ENCODE measurements at regions not wholly inside any gene's neighbourhood (a gene's known extent, or its start where the extent isn't known, plus 50 kb on each side); places are given as distances from the start of the nearest gene placed in this dataset.

DNA sequence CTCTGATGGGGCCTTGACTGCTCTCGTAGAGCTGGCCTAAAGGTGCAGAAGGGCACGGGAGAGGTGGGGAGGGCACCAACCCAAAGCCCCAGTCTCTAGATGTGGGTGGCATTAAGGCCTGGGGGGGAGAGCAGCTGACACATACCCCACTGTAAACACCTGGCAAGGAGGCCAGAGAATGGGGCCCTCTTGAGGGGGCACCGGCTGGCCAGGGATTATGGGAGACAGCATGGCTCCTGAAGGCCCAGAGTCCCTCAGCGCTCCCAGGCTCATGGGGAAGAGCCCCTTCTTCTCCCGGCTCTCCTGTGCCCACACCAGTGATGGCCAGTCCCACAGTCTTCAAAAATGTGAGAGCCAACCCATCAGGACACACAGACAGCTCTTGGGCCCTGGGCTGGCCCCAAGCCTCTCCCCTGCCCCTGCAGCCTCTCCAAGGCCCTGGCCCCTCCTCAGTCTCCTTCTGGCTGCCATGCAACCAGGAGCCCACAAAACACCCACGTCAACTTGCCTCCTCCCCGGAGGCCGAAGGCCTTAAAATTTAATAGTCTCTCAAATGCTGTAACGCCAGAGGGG is 58.2 kb upstream of the FOXP4 start:
- TF ChIP-seq, protein P1, sequence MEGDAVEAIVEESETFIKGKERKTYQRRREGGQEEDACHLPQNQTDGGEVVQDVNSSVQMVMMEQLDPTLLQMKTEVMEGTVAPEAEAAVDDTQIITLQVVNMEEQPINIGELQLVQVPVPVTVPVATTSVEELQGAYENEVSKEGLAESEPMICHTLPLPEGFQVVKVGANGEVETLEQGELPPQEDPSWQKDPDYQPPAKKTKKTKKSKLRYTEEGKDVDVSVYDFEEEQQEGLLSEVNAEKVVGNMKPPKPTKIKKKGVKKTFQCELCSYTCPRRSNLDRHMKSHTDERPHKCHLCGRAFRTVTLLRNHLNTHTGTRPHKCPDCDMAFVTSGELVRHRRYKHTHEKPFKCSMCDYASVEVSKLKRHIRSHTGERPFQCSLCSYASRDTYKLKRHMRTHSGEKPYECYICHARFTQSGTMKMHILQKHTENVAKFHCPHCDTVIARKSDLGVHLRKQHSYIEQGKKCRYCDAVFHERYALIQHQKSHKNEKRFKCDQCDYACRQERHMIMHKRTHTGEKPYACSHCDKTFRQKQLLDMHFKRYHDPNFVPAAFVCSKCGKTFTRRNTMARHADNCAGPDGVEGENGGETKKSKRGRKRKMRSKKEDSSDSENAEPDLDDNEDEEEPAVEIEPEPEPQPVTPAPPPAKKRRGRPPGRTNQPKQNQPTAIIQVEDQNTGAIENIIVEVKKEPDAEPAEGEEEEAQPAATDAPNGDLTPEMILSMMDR (IDR thresholded peaks at IDR 0.05; ENCODE audit: low read depth, low read length, missing control alignments), result no peak
- in situ Hi-C loops (cut with HindIII; ENCODE audit: low sequenced_read_pairs), result loop anchor here (5.0 kb wide), 1 partner anchor 39 kb away; no protein-coding TSS in a partner anchor
- no peak overlapping the region for H3K4me3 ChIP-seq (ENCODE audit: low read depth, low read length)
- DNase-seq (ENCODE audit: low read depth), result no peak

DNA sequence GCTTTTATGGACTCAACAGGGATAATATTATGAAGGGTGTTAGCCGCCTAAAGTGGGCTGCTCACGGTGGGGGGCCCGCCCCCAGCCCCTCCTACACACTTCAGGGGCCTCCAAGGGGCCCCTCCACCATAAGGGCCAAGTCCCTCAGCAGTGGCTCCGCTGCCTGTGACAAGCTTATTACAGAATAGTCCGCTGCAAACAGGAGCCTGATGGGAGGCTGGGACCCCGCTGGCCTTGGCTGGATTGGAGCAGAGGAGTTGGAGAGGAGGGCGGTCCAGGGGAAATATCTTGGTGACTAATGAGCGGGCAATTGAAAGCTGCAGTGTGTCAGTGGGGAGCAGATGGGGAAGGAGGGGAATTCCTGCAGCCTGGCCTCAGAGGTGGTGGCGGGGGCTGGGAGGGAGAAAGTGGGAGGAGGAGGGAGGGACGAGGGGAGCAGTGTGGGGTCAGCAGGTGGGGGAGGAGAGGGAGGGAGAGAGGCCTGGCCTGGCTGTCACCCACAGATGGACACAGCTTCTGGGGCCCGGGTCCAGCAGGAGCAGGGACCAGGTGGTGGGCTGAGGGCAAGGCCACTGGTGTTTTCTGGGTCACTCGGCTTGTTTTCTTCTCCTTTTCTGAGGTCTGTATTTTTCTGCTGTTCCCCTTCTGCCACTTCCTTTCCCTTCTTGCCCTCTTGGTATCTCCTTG is 57.6 kb upstream of the FOXP4 start:
- in situ Hi-C loops (cut with HindIII; ENCODE audit: low sequenced_read_pairs), result loop anchor here (5.0 kb wide), 1 partner anchor 39 kb away; no protein-coding TSS in a partner anchor
- TF ChIP-seq, protein P1 (IDR thresholded peaks at IDR 0.05; ENCODE audit: low read depth, low read length, missing control alignments), result no peak
- peak; percentile 75 for DNase-seq (ENCODE audit: low read depth)
- no peak overlapping the region for H3K4me3 ChIP-seq (ENCODE audit: low read depth, low read length)

DNA sequence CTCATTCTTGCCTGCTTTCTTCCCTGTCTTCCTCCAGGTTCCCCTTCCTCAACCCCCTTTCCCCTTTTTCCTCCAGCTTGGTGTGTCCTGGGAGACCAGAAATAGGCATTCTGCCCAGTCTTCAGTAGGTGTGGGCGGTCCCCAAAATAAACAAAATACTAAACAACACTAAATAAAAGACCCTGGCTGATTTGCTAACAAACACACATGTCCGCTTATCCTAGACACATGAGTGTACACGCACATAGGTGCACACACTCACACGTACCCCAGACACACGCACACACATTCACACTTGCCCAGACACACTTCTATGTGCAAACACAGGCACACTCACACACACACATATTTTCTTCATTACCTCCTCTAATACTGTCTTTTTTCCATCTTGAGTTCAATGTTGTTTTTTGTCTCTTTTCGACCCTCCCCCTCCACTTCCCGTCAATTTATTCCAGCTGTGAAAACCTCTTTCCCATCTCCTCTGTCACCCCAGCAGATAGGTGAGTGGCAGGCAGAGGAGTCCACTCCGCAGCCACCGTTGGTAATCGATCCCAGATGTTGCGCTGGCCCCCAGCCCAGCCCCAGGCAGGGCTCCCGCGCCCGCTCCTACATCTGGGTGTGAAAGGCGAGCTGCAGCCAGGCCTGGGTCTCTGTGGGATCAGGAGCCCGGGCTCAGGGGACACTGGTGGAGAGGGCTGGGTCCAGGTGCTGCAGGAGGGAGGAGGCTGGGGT is 56.9 kb upstream of the FOXP4 start:
- DNase-seq (ENCODE audit: low read depth), result no peak
- in situ Hi-C loops (cut with HindIII; ENCODE audit: low sequenced_read_pairs), result loop anchor here (5.0 kb wide), 1 partner anchor 38 kb away; no protein-coding TSS in a partner anchor
- H3K4me3 ChIP-seq (ENCODE audit: low read depth, low read length), result no peak overlapping the region
- TF ChIP-seq, protein P1 (IDR thresholded peaks at IDR 0.05; ENCODE audit: low read depth, low read length, missing control alignments), result no peak

DNA sequence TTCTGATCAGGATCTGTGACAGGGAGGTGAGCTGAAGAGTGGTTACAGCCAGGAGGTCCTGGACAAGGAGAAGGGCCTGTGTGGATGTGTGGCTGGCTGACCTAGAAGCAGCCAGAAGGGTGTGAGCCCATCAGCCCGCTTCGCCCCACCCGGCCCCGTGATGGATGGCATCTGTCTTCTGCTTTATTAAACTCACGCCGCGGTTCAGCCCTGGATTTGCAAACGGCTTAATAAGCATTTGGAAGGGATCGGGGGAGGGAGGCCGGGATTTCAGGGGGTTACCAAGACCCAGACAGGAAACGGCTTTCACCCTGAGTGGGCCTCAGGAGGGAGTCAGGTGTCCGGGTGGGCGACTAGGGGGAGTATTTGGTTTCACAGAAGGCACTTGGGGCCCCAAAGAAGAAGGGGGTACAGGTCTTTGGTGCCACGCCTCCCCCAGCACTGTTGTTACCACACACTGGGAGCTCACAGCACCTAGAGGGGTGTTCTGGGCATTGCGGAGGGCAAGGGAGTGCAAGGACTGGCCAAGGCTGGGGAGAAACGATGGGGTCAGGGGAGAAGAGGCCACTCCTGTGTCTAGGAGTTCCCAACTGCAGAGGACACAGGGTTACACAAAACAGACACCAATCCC is 53.8 kb upstream of the FOXP4 start:
- TF ChIP-seq, protein P1 (IDR thresholded peaks at IDR 0.05; ENCODE audit: low read depth, low read length, missing control alignments), result no peak
- no peak for DNase-seq (ENCODE audit: low read depth)
- H3K4me3 ChIP-seq (ENCODE audit: low read depth, low read length), result no peak overlapping the region
- in situ Hi-C loops (cut with HindIII; ENCODE audit: low sequenced_read_pairs), result no loop called here

DNA sequence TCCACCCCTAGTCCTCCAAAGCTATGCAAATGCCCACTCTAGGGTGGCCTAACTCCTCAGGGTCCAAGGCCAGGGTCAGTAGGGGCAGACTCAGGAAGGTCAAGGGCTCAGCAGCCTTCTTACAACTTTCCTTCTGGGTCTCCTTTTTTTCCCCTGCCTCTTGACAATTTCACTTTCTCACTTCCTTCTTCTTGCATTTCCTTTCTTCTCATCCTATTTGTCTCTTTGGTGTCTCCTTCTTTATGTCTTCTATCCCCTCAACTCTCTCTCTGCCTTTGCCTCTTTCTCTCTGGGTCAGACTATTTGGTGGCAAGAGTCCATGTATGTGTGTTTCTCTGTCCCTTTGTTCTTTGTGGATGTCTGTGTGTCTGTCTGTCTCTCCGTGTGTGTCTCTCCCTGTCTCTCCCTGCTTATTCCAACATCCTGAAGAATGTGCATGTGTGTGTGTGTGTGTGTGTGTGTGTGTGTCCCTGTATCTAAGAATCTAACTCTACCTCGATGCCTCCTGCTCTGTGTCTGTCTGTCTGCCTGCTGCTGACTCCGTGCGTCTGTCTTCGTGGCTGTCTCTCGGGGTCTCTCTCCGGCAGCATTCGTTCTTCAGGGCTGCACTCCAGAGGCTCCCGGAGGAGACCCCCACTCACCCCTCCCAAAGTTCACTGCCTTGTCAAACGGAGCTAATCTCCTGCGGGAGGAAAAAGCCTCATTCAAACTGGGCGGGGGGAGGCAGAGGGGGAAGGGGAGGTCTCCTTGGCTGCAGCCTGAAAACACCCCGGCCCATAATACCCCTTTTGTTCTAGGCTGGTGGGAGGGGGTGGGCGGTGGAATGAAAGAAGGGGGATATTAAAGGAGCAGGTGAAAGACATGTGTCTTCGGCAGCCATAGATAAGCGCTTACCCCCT is 51.7 kb upstream of the FOXP4 start:
- DNase-seq (ENCODE audit: low read depth), result no peak
- in situ Hi-C loops (cut with HindIII; ENCODE audit: low sequenced_read_pairs), result no loop called here
- TF ChIP-seq, protein P1 (IDR thresholded peaks at IDR 0.05; ENCODE audit: low read depth, low read length, missing control alignments), result no peak
- H3K4me3 ChIP-seq (ENCODE audit: low read depth, low read length), result no peak overlapping the region
